ENCODE measurements at regions not wholly inside any gene's neighbourhood (a gene's known extent, or its start where the extent isn't known, plus 50 kb on each side); places are given as distances from the start of the nearest gene placed in this dataset.

DNA sequence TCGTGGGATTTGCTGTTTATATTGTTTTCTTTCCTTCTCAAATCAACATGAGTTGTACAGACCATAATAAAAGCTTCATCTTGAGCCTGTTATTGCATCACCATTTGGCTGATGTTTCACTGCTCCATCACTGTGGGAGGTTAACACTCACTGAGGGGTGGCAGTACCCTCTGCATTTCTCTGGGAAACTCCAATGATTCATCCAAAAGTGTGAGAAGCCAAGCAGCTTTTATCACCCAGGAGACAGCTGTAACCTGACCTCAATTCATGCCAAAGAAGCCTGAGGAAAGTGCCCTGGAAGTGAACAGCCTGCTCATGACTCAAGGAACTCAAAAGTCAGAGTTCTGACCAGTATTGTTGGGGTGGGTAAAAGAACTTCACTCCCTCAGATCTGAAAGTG is 84.1 kb downstream of the GPR88 start:
- Histone ChIP-seq H3K4me1 (no peaks in the 10 kb centered on the region), H3K27ac (no peak overlapping the region), H3K9me3 (no peaks in the 10 kb centered on the region), H3K36me3 (ENCODE audit: insufficient read depth in 1 of 2, low read depth in 1 of 2) (no peaks in the 10 kb centered on the region), H3K27me3 (ENCODE audit: insufficient read depth in 3 of 3, low read length in 2 of 3) (no peaks in the 10 kb centered on the region), H3K4me3 (no peak overlapping the region)
- ATAC-seq, result peak; percentile 28 to 72 (median 46)
- intact Hi-C loops (cut with DNase I), result no loop called here
- 0 to 16% (median 10%) methylated on average over 1 of the region's 1 CpG for WGBS, 3 donors
- TF ChIP-seq, protein P1, sequence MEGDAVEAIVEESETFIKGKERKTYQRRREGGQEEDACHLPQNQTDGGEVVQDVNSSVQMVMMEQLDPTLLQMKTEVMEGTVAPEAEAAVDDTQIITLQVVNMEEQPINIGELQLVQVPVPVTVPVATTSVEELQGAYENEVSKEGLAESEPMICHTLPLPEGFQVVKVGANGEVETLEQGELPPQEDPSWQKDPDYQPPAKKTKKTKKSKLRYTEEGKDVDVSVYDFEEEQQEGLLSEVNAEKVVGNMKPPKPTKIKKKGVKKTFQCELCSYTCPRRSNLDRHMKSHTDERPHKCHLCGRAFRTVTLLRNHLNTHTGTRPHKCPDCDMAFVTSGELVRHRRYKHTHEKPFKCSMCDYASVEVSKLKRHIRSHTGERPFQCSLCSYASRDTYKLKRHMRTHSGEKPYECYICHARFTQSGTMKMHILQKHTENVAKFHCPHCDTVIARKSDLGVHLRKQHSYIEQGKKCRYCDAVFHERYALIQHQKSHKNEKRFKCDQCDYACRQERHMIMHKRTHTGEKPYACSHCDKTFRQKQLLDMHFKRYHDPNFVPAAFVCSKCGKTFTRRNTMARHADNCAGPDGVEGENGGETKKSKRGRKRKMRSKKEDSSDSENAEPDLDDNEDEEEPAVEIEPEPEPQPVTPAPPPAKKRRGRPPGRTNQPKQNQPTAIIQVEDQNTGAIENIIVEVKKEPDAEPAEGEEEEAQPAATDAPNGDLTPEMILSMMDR (IDR thresholded peaks at IDR 0.05), result no peak
- DNase-seq, result no peak

DNA sequence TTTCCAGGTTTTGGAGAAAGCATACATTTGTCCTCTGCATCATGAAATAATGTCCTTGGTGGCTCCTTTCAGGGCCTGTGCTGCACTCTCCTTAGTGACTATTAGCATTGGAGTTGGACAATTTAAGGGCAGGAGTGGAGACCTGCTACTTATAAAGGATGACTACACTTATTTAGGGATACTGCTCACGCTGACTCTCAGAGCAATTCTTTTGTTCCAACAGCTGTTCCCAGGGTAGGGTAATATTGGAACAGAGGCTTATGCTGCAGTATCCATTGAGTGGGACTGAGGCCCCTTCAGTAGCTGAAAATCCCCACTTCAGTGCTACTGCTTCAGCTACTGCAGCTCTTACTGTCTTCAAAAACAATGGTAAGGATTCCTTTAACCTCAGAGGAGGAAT is 84.6 kb downstream of the GPR88 start:
- ATAC-seq (no peak), DNase-seq (no peak)
- TF ChIP-seq, protein P1 (IDR thresholded peaks at IDR 0.05), result no peak
- Histone ChIP-seq H3K36me3 (ENCODE audit: insufficient read depth in 1 of 2, low read depth in 1 of 2) (no peaks in the 10 kb centered on the region), H3K27ac (no peak overlapping the region), H3K4me1 (no peaks in the 10 kb centered on the region), H3K9me3 (no peaks in the 10 kb centered on the region), H3K4me3 (no peak overlapping the region), H3K27me3 (ENCODE audit: insufficient read depth in 3 of 3, low read length in 2 of 3) (no peaks in the 10 kb centered on the region)
- WGBS, 3 donors, result 45 to 71% (median 46%) methylated on average over 1 of the region's 1 CpG
- intact Hi-C loops (cut with DNase I), result no loop called here

DNA sequence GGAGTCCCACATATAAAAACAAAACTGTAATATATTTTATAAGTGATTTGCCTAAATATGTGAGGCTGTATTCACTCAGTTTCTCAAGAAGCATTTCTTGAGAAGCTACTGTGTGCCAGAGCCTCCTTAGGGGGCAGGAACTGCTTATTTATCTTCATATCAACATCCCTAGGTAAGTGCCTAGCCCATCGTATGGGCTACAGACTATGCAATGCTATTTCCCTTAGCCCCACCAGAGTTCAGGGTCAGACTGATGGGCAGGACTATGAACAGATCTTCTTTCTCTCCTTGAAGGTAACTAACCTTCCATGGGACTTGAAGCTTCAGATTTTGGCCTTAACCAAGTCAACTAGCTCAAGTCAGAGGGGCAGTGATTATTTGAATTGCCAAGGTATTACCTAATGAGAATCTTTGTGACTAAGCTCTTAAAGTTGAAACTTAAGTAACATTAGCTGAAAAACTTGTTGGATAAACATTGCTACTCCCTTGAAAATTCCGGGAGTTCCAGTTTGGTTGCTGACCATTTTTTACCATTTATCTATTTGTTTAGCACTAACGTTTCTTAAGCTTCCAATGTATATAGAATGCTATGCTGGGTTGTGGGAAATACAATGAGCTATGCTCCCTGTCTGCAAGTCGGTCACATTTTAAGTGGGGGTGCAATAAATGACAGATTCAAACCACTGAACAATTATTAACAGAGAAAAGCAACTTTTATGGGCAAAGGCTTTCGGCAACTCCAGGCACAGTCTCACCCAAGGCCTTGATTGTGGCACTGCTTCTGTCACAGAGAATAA is 85.2 kb downstream of the GPR88 start:
- Histone ChIP-seq H3K36me3 (ENCODE audit: insufficient read depth in 1 of 2, low read depth in 1 of 2) (no peaks in the 10 kb centered on the region), H3K27me3 (ENCODE audit: insufficient read depth in 3 of 3, low read length in 2 of 3) (no peaks in the 10 kb centered on the region), H3K4me3 (no peak overlapping the region), H3K4me1 (no peaks in the 10 kb centered on the region), H3K9me3 (no peaks in the 10 kb centered on the region), H3K27ac (no peak overlapping the region)
- 61 to 80% (median 62%) methylated on average over 5 of the region's 5 CpGs for WGBS, 3 donors
- no peak for ATAC-seq
- intact Hi-C loops (cut with DNase I), result no loop called here
- TF ChIP-seq, protein P1 (IDR thresholded peaks at IDR 0.05), result no peak
- DNase-seq, result no peak

DNA sequence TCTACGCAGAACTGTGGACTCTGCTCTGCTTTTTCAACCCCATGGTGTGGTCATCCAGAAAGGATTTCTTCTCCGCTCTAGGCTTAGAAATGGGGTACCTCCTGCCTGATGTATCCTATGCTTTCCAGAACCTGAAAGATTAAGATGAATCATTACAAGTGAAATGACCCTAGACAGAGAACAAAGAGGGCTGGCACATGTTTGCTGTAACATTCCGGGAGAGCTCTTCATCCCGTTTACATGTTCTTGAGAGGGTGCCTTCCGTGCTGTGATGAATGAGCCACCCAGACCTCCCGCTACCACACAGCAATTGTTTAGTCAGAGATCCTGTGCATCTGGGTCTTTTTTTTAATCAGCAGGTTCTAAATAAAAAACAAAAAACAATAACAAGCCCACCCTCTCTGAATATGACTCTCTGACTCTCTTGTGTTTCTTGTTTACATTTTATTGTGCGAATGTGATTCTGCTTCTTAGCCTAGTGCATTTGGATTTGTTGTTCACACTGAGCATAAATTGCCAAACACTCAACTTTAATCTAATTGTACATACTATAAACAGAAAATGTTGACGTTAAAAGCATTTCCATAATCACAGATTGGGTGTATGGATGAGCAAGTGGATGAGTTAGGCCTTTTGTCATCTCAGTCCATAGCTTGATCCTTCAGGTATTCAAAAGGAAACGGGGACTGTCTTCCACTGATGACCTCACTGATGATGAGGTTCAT is 87.1 kb downstream of the GPR88 start:
- H3K27ac ChIP-seq, result no peak overlapping the region
- ATAC-seq (no peak), DNase-seq (no peak)
- intact Hi-C loops (cut with DNase I), result no loop called here
- no peaks in the 10 kb centered on the region for H3K36me3 ChIP-seq (ENCODE audit: insufficient read depth in 1 of 2, low read depth in 1 of 2)
- H3K4me1 ChIP-seq, result no peaks in the 10 kb centered on the region
- TF ChIP-seq, protein P1 (IDR thresholded peaks at IDR 0.05), result no peak
- H3K27me3 ChIP-seq (ENCODE audit: insufficient read depth in 3 of 3, low read length in 2 of 3), result no peaks in the 10 kb centered on the region
- WGBS, 3 donors, result 86 to 91% (median 88%) methylated on average over 9 of the region's 9 CpGs
- H3K9me3 ChIP-seq, result no peaks in the 10 kb centered on the region
- H3K4me3 ChIP-seq, result no peak overlapping the region

Measured in psoas muscle (tissue), 7 donors.